ENCODE measurements at regions not wholly inside any gene's neighbourhood (a gene's known extent, or its start where the extent isn't known, plus 50 kb on each side); places are given as distances from the start of the nearest gene placed in this dataset.
"Not testable (repeated sequence)": the region's sequence is repeated elsewhere in the genome, so short reads cannot be mapped to it uniquely, and the experiment has no call there.

GRCh38 chr15:20398680-20399079 is 142.9 kb downstream of the GOLGA6L6 start:
- TF ChIP-seq MAX (IDR thresholded peaks at IDR 0.05; ENCODE audit: low read depth, low read length); POLR2A (IDR thresholded peaks at IDR 0.05; ENCODE audit: extremely low read depth, insufficient read length); MYC (IDR thresholded peaks at IDR 0.05; ENCODE audit: low read depth, low read length); CTCF (IDR thresholded peaks at IDR 0.05; ENCODE audit: low read depth, low read length): not testable (repeated sequence)

All from NB4 (cell line).